CD4-positive, alpha-beta T cell treated with Interferon gamma for 1 hour (primary cell): ENCODE measurements at regions not wholly inside any gene's neighbourhood (a gene's known extent, or its start where the extent isn't known, plus 50 kb on each side); places are given as distances from the start of the nearest gene placed in this dataset.

Experiments used
- DNase-seq: peaks from one replicate; pipeline ENCODE4 v3.0.0-alpha.2; 2020

- DNase-seq = no peak
These were observed 489.7 kb upstream of the CELF2 start for GRCh38 chr10:10527861-10528562.

- DNase-seq = no peak
These were observed 489.1 kb upstream of the CELF2 start for GRCh38 chr10:10528563-10528910.

GRCh38 chr10:10530313-10530712 lies 487.4 kb upstream of the CELF2 start:
- DNase-seq = no peak

- DNase-seq = no peak
These were observed 485.4 kb upstream of the CELF2 start for GRCh38 chr10:10532236-10532635.

- DNase-seq = no peak
These were observed 484.8 kb upstream of the CELF2 start for GRCh38 chr10:10532826-10533225.

- no peak for DNase-seq
These were observed 484.2 kb upstream of the CELF2 start for GRCh38 chr10:10533437-10533836.

- DNase-seq = no peak
These were observed 479.3 kb upstream of the CELF2 start for GRCh38 chr10:10538326-10538725.

GRCh38 chr10:10540398-10540797 lies 477.3 kb upstream of the CELF2 start:
- DNase-seq = no peak

- no peak for DNase-seq
These were observed 475.2 kb upstream of the CELF2 start for GRCh38 chr10:10542477-10542876.

GRCh38 chr10:10544890-10545289 lies 472.8 kb upstream of the CELF2 start:
- no peak for DNase-seq

- no peak for DNase-seq
These were observed 471.9 kb upstream of the CELF2 start for GRCh38 chr10:10545771-10546170.

- DNase-seq = no peak
These were observed 465.9 kb upstream of the CELF2 start for GRCh38 chr10:10551596-10552301.

GRCh38 chr10:10552948-10553347 lies 464.7 kb upstream of the CELF2 start:
- DNase-seq = no peak

- DNase-seq = no peak
These were observed 453.4 kb upstream of the CELF2 start for GRCh38 chr10:10564081-10564794.

- DNase-seq = no peak
These were observed 440.7 kb upstream of the CELF2 start for GRCh38 chr10:10576937-10577336.

- no peak for DNase-seq
These were observed 438.0 kb upstream of the CELF2 start for GRCh38 chr10:10579709-10580108.

GRCh38 chr10:10584161-10584560 lies 433.5 kb upstream of the CELF2 start:
- no peak for DNase-seq

GRCh38 chr10:10587744-10588393 lies 429.8 kb upstream of the CELF2 start:
- no peak for DNase-seq

GRCh38 chr10:10589540-10590303 lies 427.9 kb upstream of the CELF2 start:
- no peak for DNase-seq

- no peak for DNase-seq
These were observed 425.8 kb upstream of the CELF2 start for GRCh38 chr10:10591715-10592341.

GRCh38 chr10:10596256-10596655 lies 421.4 kb upstream of the CELF2 start:
- no peak for DNase-seq

GRCh38 chr10:10598297-10598696 lies 419.4 kb upstream of the CELF2 start:
- no peak for DNase-seq
